CMK (cell line): ENCODE measurements at regions not wholly inside any gene's neighbourhood (a gene's known extent, or its start where the extent isn't known, plus 50 kb on each side); places are given as distances from the start of the nearest gene placed in this dataset.

ENCODE experiments used
- DNase-seq: peaks from one replicate; pipeline ENCODE4 v3.0.0-alpha.2; 2010; ENCODE audit warnings: low read depth

GRCh38 chr12:14153803-14154202 lies 172.4 kb upstream of the GRIN2B start:
- DNase-seq: no peak

GRCh38 chr12:14156606-14157005 lies 175.2 kb upstream of the GRIN2B start:
- DNase-seq: no peak

- DNase-seq: no peak
These were observed 175.8 kb upstream of the GRIN2B start for GRCh38 chr12:14157088-14157747.

- DNase-seq: no peak
These were observed 182.9 kb upstream of the GRIN2B start for GRCh38 chr12:14164266-14164665.

DNA sequence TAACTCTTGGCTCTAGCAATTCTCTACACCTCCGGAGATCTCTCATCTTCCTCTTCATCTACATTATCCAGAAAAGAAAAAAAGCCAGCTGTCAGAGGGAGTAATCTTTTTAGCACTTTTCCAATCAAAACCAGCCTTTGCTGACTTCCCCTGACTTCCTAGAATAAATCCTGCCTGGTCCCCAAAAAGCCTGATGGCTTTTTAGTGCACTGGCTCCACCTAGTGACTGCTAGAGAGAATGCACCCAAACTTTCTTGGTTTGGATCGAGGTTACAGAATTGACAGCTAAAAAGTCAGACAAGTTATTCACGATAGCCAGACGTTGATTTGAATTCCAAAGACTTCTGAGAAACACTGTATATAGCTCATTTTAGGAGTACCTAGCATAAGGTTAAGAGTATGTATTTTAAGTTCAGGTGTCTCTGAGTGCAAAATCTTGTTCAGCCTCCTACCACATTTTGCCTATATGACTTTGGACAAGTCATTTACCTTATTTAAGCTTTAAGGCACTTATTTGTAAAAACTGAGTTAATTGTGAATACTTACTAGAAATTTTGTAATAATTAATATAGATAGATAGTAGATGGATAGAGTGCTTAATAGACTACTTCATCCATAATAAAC lies 185.7 kb upstream of the GRIN2B start:
- no peak for DNase-seq

GRCh38 chr12:14169281-14169680 lies 187.9 kb upstream of the GRIN2B start:
- no peak for DNase-seq

DNA sequence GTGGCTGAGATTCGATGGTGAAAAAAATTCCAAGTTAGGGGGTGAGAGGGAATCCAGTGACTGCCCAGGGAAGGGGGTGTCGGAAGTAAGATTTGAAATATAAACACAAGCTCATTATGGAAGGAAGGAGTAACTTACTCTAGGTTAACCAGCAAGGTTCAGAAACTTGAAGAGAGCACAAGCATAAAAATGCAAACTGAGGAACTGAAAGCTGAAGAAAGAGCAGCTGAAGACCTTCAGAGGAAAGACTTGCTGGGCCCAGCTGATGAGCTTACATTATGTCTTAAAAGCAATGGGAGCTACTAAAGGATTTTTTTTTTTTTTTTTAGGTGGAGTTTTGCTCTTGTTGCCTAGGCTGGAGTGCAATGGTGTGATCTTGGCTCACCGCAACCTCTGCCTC lies 189.7 kb upstream of the GRIN2B start:
- DNase-seq: no peak

GRCh38 chr12:14175206-14175605 lies 190.3 kb upstream of the ATF7IP start:
- no peak for DNase-seq

- no peak for DNase-seq
These were observed 179.9 kb upstream of the ATF7IP start for GRCh38 chr12:14185427-14186192.

DNA sequence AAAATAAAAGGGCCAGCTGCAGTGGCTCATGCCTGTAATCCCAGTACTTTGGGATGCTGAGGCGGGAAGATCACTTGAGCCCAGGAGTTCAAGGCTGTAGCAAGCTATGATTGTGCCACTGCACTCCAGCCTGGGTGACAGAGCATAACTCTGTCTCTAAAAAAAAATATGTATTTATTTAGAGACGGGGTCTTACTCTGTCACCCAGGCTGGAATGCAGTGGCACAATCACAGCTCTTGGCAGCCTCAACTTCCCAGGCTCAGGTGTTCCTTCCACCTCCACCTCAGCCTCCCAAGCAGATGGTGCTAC lies 179.3 kb upstream of the ATF7IP start:
- no peak for DNase-seq

DNA sequence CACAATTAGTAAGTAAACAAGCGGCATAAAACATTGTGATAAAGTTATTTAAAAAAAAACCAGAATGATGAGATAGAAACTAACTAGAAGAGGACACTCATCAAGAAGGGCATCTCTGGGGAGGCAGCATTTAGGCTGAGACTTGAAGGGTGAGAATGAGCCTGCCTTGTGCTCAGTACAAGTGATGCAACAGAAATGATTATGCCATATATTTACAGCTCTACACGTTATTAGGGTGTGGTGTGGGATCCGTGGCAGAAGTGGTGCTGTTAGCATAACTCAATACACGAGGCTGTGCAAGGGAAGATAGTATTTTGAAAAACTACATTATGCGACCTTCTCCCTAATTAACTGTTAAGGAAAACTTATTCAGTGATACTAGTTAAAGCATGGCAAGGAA lies 178.5 kb upstream of the ATF7IP start:
- no peak for DNase-seq

DNA sequence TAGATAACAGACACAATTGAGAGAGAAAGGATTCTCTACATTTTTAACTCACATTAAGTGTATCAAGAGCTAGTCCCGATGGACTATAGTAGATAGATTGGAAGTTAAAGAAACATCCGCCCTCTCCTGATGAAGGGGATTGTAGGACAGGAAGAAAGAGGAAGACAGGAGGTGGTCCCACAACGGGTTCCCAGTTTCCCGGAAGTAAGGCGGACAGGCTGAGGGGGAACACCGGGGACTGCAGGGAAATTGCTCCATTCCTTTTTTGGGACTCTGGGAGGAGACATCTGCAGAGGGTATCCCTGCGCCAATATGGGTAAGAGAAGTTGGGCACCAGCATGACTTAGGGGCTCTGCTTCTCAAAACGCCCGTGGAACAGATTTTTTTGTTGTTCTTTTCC lies 177.5 kb upstream of the ATF7IP start:
- no peak for DNase-seq

DNA sequence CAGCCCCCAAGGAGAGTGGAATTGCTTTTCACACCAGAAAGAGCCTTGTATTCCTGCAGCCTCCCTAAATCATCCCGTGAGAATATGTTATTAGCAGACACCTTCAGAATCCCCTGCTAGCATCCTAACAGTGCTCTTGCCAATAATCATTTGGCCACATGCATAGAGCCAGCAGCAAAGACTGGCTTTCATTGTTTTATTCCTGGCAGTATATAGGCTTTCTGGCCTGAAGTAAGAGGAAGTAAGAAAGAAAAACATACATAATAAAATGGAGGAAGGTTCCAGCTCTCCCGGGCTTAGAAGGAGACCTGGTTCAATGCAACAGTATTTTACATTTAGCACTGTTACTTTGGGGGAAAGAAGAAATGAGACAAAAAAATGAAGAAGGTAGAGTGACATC lies 176.7 kb upstream of the ATF7IP start:
- DNase-seq: no peak

- no peak for DNase-seq
These were observed 174.8 kb upstream of the ATF7IP start for GRCh38 chr12:14190694-14191093.

DNA sequence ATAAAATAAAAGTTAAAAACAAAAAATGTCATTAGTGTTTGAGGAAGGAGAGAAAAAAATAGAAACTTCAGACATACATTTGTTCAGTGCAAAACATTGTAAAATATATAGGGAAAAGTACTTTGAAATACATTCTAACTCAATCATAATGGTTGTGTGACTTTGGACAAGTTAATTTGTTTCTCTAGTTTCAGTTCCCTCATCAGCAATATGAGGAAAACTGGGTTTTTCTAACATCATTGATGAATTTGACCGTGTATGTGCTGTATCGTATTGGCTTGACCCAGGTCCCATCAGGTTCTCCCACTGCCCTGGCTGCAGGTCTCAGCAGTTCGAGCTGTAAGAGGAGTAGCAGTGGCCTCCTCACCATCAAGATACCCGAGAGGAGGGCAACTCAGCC lies 173.9 kb upstream of the ATF7IP start:
- no peak for DNase-seq

- no peak for DNase-seq
These were observed 171.8 kb upstream of the ATF7IP start for GRCh38 chr12:14193639-14194038.

DNA sequence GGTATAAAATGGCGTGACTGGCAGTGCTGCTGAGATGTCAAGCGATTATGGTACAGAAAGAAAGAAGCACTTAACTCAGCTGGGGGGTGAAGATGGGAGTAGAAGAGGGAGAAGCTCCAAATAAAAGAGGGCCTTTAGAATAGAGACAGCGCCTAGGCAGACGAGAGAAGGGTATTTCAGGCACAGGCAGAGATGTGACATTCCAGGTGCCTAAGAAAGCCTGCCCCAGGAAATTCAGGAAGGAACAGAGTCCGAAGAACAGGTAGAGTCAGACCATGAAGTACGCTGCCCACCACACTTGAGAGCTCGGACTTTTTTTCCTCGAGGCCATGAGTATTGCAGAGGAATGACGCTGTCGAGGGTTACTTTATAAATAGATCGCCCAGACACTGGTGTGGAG lies 170.9 kb upstream of the ATF7IP start:
- no peak for DNase-seq

DNA sequence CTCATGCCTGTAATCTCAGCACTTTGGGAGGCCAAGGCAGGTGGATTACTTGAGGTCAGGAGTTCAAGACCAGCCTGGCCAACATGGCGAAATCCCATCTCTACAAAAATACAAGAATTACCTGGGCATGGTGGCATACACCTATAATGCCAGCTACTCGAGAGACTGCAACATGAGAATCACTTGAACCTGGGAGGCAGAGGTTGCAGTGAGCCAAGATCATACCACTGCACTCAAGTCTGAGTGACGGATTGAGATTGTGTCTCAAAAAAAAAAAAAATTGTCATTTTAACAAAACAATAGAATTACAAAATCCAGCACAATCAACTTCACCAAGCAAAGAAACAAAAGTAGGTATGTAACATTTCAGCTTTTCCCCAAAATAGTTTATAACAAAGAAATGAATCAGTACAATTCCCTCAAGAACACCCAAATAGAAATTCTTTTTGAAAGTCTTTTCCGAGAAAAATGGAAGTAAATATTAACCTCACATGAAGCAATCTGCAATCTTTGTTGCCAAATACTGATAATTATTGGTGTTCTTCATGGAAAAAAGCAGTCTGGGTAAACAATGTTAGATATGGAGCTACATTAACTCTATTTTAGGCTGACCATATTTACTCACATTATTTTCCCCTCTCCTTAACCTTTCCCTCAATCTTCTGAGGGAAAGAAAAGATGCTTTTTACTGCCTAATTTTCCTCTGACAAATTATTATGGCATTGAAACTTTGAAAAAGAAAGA lies 165.9 kb upstream of the ATF7IP start:
- DNase-seq: no peak

GRCh38 chr12:14200598-14200997 lies 164.9 kb upstream of the ATF7IP start:
- no peak for DNase-seq

DNA sequence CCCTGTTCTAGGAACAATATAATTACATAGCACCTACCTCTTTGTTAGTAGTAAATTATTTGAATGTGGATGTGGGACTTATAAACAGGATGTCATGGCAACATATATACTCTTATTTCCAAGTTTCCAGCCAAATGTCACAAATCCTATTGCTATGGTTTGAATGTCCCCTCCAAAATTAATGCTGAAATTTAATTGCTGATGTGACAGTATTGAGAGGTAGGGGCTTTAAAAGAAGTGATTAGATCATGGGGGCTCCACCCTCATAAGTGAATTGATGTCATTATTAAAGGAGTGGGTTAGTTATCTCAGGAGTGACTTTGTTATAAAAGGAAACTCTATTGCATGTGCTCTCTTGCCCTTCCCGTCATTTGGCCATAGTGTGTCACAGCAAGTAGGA lies 164.2 kb upstream of the ATF7IP start:
- no peak for DNase-seq

DNA sequence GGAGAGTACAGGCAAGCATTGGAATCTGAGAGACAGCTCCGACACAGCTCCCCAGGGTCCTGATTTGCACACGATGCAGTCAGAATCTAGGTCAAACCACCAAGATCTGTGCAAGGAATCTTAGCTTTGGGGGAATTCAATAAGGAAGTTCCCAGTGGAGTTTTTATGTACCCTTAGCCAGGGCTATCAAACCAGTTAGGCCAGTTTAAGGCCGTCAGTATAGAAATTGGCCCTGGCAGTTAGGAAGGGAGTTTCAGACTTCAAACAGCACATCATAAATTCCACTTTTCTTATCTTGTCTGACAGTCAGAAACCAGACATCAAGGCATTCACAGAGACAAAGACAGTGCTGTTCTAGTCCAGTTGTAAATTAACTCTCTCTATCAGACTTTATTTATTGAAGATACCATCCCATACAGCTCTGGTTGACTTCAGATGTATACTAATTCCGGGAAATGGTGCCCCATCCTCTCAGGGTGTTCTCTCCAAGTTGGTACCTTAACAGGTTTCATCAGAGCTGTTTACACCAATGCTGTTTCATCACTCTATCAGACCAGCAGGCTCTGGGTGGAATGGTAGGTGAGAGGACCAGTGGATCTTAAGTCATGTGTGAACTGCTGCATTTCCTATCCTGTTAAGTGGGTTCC lies 157.5 kb upstream of the ATF7IP start:
- no peak for DNase-seq

- no peak for DNase-seq
These were observed 153.5 kb upstream of the ATF7IP start for GRCh38 chr12:14211947-14212387.
